Effector memory CD4-positive, alpha-beta T cell (primary cell): ENCODE measurements at regions not wholly inside any gene's neighbourhood (a gene's known extent, or its start where the extent isn't known, plus 50 kb on each side); places are given as distances from the start of the nearest gene placed in this dataset.
A peak's percentile ranks its signal among the peaks of the same experiment; 100 is the strongest.
"Not testable (repeated sequence)": the region's sequence is repeated elsewhere in the genome, so short reads cannot be mapped to it uniquely, and the experiment has no call there.

Experiments used
- DNase-seq, 3 donors: peaks; one replicate each; pipeline ENCODE4 v3.0.0-alpha.2; 2020
- H3K27ac ChIP-seq: 2 replicates; pipeline ENCODE4 v1.7.0; 2013; ENCODE audit warnings: mild to moderate bottlenecking, low read length, moderate library complexity; ENCODE audit not compliant: insufficient read depth, poor library complexity, severe bottlenecking
- H3K27me3 ChIP-seq: replicated peaks from 2 replicates; pipeline ENCODE4 v1.7.0; 2013; ENCODE audit warnings: mild to moderate bottlenecking, low read length; ENCODE audit not compliant: insufficient read depth, control insufficient read depth, poor library complexity, severe bottlenecking
- H3K36me3 ChIP-seq: 2 replicates; pipeline ENCODE4 v1.7.0; 2013; ENCODE audit warnings: mild to moderate bottlenecking, low read length, moderate library complexity; ENCODE audit not compliant: control insufficient read depth, insufficient read depth
- H3K4me1 ChIP-seq: 2 replicates; pipeline ENCODE4 v1.7.0; 2013; ENCODE audit warnings: low read length, mild to moderate bottlenecking; ENCODE audit not compliant: control insufficient read depth, insufficient read depth, poor library complexity, severe bottlenecking
- H3K4me3 ChIP-seq: 2 replicates; pipeline ENCODE4 v1.7.0; 2013; ENCODE audit warnings: low read length, low read depth, mild to moderate bottlenecking; ENCODE audit not compliant: insufficient read depth, poor library complexity, severe bottlenecking
- H3K9me3 ChIP-seq: 2 replicates; pipeline ENCODE4 v1.7.0; 2013; ENCODE audit warnings: mild to moderate bottlenecking, low read length, moderate library complexity; ENCODE audit not compliant: control insufficient read depth

DNA sequence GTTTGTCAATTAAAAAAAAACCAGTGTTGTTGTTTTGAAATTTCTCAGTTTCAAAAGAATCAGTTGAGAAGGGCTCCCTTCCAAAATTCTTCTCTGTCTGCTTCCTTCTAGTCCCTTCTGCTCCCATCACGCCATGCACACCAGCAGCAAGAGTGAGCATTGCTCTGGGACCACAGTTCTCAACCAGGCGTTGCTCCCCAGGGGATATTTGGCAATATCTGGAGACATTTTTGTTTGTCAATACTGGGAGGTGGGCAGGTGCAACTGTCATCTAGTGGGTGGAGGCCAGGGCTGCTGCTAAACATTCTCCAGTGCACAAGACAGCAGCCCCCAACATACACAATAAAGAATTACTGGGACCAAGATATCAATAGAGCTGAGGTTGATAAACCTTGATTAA is 74.8 kb upstream of the EGFL6 start:
- Histone ChIP-seq H3K9me3 (no peaks in the 10 kb centered on the region), H3K4me3 (no peak overlapping the region), H3K4me1 (no peaks in the 10 kb centered on the region), H3K27ac (no peak overlapping the region), H3K36me3 (no peaks in the 10 kb centered on the region), H3K27me3 (no peaks in the 10 kb centered on the region)
- no peak for DNase-seq

DNA sequence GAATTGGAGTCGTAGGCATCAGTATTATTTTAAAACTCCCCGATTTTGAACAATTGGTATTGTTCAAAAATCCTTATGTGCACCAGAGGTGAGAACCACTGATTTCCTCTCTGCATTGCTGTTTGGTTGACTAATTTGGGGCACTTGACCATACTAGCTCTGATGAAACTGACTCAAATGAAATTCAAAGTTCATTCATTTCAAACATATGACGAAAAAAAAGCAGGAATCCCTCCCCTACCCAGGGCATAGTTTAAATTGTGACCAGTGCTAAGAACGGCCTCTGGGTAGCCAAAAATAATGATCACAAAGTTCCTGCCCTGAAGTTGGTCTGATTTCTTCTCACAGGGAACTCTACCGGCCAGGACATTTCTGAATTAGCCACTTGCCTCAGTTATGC is 75.7 kb upstream of the EGFL6 start:
- H3K9me3 ChIP-seq = no peaks in the 10 kb centered on the region
- no peaks in the 10 kb centered on the region for H3K4me1 ChIP-seq
- DNase-seq = no peak
- no peak overlapping the region for H3K4me3 ChIP-seq
- H3K27me3 ChIP-seq = no peaks in the 10 kb centered on the region
- no peaks in the 10 kb centered on the region for H3K36me3 ChIP-seq
- H3K27ac ChIP-seq = no peak overlapping the region

DNA sequence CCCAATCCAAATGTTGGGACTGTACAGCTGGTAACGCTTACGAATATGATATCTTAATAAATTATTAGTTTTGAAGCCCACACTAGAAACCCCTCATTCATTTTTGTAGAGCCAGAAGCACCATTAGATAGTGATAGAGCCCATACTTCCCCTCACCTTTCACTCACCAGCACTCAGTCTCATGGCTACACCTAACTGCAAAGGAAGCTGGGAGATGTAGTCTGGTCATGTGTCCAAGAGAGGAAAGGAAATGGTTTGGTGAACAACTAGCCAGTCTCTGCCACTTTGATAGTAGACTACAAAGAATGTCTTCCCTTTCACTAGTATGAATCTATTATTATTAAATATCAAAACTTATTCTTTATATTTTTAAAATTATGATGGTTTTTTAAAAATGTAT is 77.1 kb upstream of the EGFL6 start:
- no peak for DNase-seq
- Histone ChIP-seq H3K4me1 (peaks cover 5% of the 10 kb centered on the region), H3K4me3 (no peak overlapping the region), H3K36me3 (no peaks in the 10 kb centered on the region), H3K9me3 (no peaks in the 10 kb centered on the region), H3K27ac (no peak overlapping the region), H3K27me3 (no peaks in the 10 kb centered on the region)

DNA sequence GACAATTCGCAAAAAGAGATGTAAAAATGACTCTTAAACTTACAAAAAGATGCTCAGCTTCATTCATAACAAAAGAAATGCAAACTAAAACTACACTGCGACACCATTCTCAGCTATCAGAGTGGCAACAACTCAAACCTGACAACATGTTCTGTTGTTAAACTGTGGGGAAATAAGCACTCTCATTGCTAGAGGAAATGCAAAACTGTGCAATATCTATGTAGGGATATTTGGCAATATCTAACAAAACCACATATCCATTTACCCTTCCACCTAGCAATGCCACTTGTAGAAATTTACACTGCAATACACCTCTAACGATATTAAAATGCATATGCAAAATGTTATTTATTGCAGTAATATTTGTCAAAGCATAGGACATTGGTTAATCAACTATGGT is 78.3 kb upstream of the EGFL6 start:
- no peak for DNase-seq
- H3K4me1 ChIP-seq = peaks cover 5% of the 10 kb centered on the region
- H3K27me3 ChIP-seq = no peaks in the 10 kb centered on the region
- H3K4me3 ChIP-seq = no peak overlapping the region
- no peak overlapping the region for H3K27ac ChIP-seq
- no peaks in the 10 kb centered on the region for H3K36me3 ChIP-seq
- no peaks in the 10 kb centered on the region for H3K9me3 ChIP-seq

DNA sequence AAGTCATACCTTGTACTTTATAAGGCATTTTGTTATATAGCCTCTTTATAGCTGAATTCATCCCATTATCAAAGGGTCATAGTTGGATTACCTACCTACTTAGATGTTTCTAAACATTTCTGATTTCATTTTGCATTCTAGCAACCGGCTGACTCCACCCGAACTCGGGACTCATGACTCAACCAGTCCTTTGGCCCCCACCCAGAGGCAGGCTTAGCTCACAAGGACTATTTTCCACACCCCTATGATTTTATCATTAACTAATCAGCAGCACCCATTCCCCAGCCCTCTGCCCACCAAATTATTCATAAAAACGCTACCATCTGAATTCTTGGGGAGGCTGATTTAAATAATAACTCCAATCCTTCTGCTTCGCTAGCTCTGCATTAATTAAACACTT is 79.9 kb upstream of the EGFL6 start:
- Histone ChIP-seq H3K4me3 (no peak overlapping the region), H3K9me3 (no peaks in the 10 kb centered on the region), H3K36me3 (no peaks in the 10 kb centered on the region), H3K4me1 (peaks cover 5% of the 10 kb centered on the region), H3K27ac (no peak overlapping the region), H3K27me3 (no peaks in the 10 kb centered on the region)
- DNase-seq = no peak

DNA sequence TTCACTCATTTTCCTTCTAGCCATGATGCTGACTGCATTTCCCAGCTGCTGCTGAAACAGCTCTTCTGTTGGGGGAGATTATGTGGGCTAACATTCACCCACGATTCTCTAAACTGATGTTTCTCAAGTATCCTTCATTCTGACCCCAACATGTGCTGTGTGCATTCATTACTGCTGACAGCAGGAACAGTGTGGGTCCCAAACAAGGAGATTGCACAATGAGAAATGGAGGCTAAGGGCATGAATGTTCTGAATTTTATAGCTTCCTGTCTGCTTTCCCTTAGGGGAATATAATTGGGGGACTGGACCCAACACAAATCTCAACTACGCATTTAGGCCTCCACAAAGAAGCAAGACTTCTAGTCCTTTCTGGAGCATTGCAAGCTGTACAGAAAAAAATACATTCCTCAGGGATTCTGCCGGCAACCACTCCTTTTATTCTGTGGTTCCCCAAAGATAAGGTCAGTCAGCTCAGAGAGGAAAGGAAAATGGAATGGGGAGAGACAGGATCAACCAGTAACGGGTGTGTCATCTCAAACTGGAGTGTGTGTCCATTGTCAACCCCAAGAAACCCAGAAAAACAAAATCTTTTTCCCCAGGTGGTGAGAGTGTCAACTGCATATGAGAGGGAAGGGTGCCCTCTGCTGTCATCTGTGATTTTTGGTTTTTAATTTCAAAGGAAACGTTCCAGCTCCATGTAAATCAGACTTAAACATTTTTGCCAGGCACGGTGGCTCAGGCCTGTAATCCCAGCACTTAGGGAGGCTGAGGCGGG is 81.5 kb upstream of the EGFL6 start:
- Histone ChIP-seq H3K36me3 (no peaks in the 10 kb centered on the region), H3K4me3 (no peak overlapping the region), H3K9me3 (no peaks in the 10 kb centered on the region), H3K4me1 (peaks cover 5% of the 10 kb centered on the region), H3K27ac (no peak overlapping the region), H3K27me3 (no peaks in the 10 kb centered on the region)
- peak in 2 of 3 donors; percentile 2 to 15 for DNase-seq

DNA sequence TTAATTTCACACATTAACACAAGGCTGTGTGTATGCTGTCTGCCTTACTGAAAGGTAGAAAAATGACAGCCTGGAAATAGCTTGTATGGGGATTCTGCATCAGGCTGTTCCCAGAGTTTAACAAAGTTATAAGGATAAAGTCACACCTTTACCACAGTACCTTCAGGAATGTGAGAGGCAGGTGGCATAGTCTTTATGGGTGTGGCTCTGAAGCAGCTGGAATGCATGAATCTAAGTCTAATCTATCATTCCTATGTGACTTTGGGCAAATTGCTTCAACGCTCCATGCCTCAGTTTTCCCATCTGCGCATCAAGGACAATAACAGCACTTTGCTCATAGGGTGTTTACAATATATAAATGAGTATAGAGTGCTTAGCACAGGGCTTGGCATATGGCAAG is 84.2 kb upstream of the EGFL6 start:
- Histone ChIP-seq H3K9me3 (no peaks in the 10 kb centered on the region), H3K27ac (no peak overlapping the region), H3K36me3 (no peaks in the 10 kb centered on the region), H3K27me3 (no peaks in the 10 kb centered on the region), H3K4me1 (peaks cover 5% of the 10 kb centered on the region), H3K4me3 (no peak overlapping the region)
- no peak for DNase-seq

DNA sequence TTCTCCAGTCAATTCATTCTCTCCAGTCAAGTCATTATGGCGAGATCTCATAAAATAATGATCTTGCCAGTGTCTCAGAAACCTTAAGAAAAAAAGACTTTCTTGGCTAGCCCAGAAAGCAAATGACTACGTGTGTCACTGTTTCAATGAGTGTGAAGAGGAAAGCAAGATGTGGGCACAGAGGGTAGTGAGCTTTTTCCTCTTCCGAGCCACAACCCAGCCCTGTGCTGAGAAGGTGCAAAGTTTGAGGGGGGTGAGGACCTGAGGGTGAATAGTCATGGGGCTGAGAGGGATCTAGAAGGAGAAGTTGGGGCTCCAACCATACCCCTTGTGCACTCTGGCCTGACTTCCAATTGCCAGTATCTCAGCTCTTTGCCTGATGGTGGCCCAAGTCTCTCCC is 85.6 kb upstream of the EGFL6 start:
- Histone ChIP-seq H3K27ac (no peak overlapping the region), H3K27me3 (no peaks in the 10 kb centered on the region), H3K4me3 (no peak overlapping the region), H3K9me3 (no peaks in the 10 kb centered on the region), H3K36me3 (no peaks in the 10 kb centered on the region), H3K4me1 (peaks cover 5% of the 10 kb centered on the region)
- DNase-seq = no peak

DNA sequence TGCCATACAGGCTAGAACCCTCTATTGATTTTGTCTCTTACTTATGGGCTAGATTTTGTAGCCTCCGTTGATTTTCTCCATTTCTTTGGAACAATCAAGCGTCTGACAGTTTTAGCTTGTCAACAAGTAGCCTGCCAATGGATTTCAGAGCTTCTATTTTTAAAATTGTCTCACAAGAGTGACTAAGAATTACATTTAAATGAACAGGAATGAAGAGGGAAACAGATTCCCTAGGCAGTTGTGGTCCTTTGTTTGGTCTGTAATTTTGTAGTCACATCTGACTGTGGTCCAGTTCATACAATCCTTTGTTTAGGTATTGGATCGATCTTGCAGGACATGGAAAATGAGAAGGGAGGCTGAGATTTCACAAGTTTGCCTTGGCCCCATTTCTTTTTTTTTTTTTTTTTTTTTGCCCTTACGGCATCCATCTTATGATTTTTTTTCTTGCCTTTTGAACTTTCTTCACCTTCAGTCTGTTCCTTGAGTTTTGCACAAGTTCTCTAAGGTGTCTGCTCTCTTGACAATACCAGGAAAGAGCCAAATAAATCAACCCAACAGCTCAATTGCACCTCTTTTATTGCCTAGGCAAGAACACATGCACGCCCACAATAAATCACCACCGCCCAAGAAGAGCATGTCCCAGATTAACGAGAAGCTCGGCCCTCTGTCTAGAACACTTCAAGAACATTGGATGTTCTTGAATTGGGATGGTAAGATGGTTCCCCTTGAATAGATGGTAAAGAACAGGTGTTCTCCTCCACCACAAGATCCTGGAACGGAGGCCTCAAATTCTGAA is 86.5 kb upstream of the EGFL6 start:
- H3K27ac ChIP-seq = no peak overlapping the region
- H3K27me3 ChIP-seq = no peaks in the 10 kb centered on the region
- DNase-seq = no peak
- H3K36me3 ChIP-seq = no peaks in the 10 kb centered on the region
- H3K9me3 ChIP-seq = no peaks in the 10 kb centered on the region
- H3K4me1 ChIP-seq = peaks cover 4% of the 10 kb centered on the region
- no peak overlapping the region for H3K4me3 ChIP-seq

DNA sequence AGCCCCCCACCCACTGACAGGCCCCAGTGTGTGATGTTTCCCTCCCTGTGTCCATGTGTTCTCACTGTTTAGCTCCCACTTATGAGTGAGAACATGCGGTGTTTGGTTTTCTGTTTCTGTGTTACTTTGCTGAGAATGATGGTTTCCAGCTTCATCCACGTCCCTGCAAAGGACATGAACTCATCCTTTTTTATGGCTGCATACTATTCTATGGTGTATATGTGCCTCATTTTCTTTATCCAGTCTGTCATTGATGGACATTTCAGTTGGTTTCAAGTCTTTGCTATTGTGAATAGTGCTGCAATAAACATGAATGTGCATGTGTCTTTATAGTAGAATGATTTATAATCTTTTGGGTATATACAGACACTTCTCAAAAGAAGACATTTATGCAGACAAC is 88.6 kb upstream of the EGFL6 start:
- not testable (repeated sequence) for H3K27ac ChIP-seq, DNase-seq

More for the DNA sequence above, 88.6 kb upstream of the EGFL6 start:
- not testable (repeated sequence) for H3K9me3 ChIP-seq, H3K36me3 ChIP-seq, H3K27me3 ChIP-seq, H3K4me1 ChIP-seq, H3K4me3 ChIP-seq
